H9 (cell line): ENCODE measurements at regions not wholly inside any gene's neighbourhood (a gene's known extent, or its start where the extent isn't known, plus 50 kb on each side); places are given as distances from the start of the nearest gene placed in this dataset.

Source experiments
- DNase-seq: peaks from one replicate; pipeline ENCODE4 v3.0.0-alpha.2; 2017
- H2AFZ ChIP-seq: one replicate; pipeline ENCODE4 v1.6.1; 2013; ENCODE audit warnings: mild to moderate bottlenecking, low read length, control low read depth, moderate library complexity
- H2AK5ac ChIP-seq: 2 replicates; pipeline ENCODE4 v1.6.1; 2013; ENCODE audit warnings: low read length, control low read depth, mixed read lengths; ENCODE audit not compliant: insufficient read length
- H2BK120ac ChIP-seq: one replicate; pipeline ENCODE4 v1.6.1; 2013; ENCODE audit warnings: low read depth, mild to moderate bottlenecking, low read length, control low read depth, inconsistent platforms; ENCODE audit not compliant: poor library complexity, severe bottlenecking
- H2BK12ac ChIP-seq: 2 replicates; pipeline ENCODE4 v1.6.1; 2013; ENCODE audit warnings: low read length, control low read depth, mixed read lengths, low read depth; ENCODE audit not compliant: insufficient read length
- H2BK15ac ChIP-seq: 2 replicates; pipeline ENCODE4 v1.6.1; 2013; ENCODE audit warnings: low read depth, low read length, control low read depth
- H2BK20ac ChIP-seq: one replicate; pipeline ENCODE4 v1.6.1; 2013; ENCODE audit warnings: low read depth, mild to moderate bottlenecking, low read length, control low read depth, inconsistent platforms; ENCODE audit not compliant: poor library complexity, severe bottlenecking
- H2BK5ac ChIP-seq: 2 replicates; pipeline ENCODE4 v1.6.1; 2013; ENCODE audit warnings: low read length, control low read depth, mixed read lengths; ENCODE audit not compliant: insufficient read length
- H3K14ac ChIP-seq: 2 replicates; pipeline ENCODE4 v1.6.1; 2013; ENCODE audit warnings: low read length, control low read depth; ENCODE audit not compliant: insufficient read depth
- H3K18ac ChIP-seq: 2 replicates; pipeline ENCODE4 v1.6.1; 2013; ENCODE audit warnings: low read depth, mild to moderate bottlenecking, mixed read lengths, low read length, control low read depth; ENCODE audit not compliant: insufficient read length
- H3K23ac ChIP-seq: 2 replicates; pipeline ENCODE4 v1.6.1; 2013; ENCODE audit warnings: low read length, control low read depth, mixed read lengths, low read depth; ENCODE audit not compliant: insufficient read length
- H3K23me2 ChIP-seq: 2 replicates; pipeline ENCODE4 v1.6.1; 2013; ENCODE audit warnings: low read depth, mild to moderate bottlenecking, mixed read lengths, low read length, control low read depth; ENCODE audit not compliant: insufficient read length, poor library complexity, severe bottlenecking
- H3K27ac ChIP-seq: 2 replicates; pipeline ENCODE4 v1.5.1; 2013; ENCODE audit warnings: low read length, control low read depth, mixed read lengths, low read depth; ENCODE audit not compliant: insufficient read length
- H3K27me3 ChIP-seq: 2 replicates; pipeline ENCODE4 v1.6.1; 2013; ENCODE audit warnings: low read length, control low read depth, inconsistent platforms; ENCODE audit not compliant: insufficient read depth
- H3K4ac ChIP-seq: 2 replicates; pipeline ENCODE4 v1.6.1; 2013; ENCODE audit warnings: low read depth, mild to moderate bottlenecking, control low read depth, inconsistent platforms, low read length, moderate library complexity
- H3K4me1 ChIP-seq: 2 replicates; pipeline ENCODE4 v1.6.1; 2013; ENCODE audit warnings: low read length, control low read depth, inconsistent platforms; ENCODE audit not compliant: insufficient read depth
- H3K4me2 ChIP-seq: 2 replicates; pipeline ENCODE4 v1.6.1; 2013; ENCODE audit warnings: low read length, control low read depth, mixed read lengths; ENCODE audit not compliant: insufficient read length, insufficient read depth
- H3K56ac ChIP-seq: 2 replicates; pipeline ENCODE4 v1.6.1; 2013; ENCODE audit warnings: low read depth, mild to moderate bottlenecking, mixed read lengths, low read length, control low read depth; ENCODE audit not compliant: insufficient read length
- H3K79me1 ChIP-seq: 2 replicates; pipeline ENCODE4 v1.6.1; 2013; ENCODE audit warnings: low read depth, mild to moderate bottlenecking, moderate library complexity, low read length, control low read depth, inconsistent platforms; ENCODE audit not compliant: insufficient read depth, poor library complexity, severe bottlenecking
- H3K79me2 ChIP-seq: 2 replicates; pipeline ENCODE4 v1.6.1; 2013; ENCODE audit warnings: low read length, control low read depth, inconsistent platforms; ENCODE audit not compliant: insufficient read depth
- H3K9ac ChIP-seq: 2 replicates; pipeline ENCODE4 v1.6.1; 2013; ENCODE audit warnings: low read length, control low read depth, mixed read lengths; ENCODE audit not compliant: insufficient read length; ENCODE audit errors: extremely low read depth
- H3K9me3 ChIP-seq: one replicate; pipeline ENCODE4 v1.6.1; 2013; ENCODE audit warnings: low read depth, low read length, inconsistent platforms; ENCODE audit not compliant: control insufficient read depth
- H3T11ph ChIP-seq: one replicate; pipeline ENCODE4 v1.6.1; 2013; ENCODE audit warnings: mild to moderate bottlenecking, low read length, control low read depth, inconsistent platforms
- H4K20me1 ChIP-seq: one replicate; pipeline ENCODE4 v1.6.1; 2013; ENCODE audit not compliant: control insufficient read depth, insufficient read length, insufficient read depth
- H4K5ac ChIP-seq: 2 replicates; pipeline ENCODE4 v1.6.1; 2013; ENCODE audit warnings: low read depth, mild to moderate bottlenecking, mixed read lengths, low read length, control low read depth; ENCODE audit not compliant: insufficient read length
- H4K8ac ChIP-seq: replicated peaks from 2 replicates; pipeline ENCODE4 v1.6.1; 2013; ENCODE audit warnings: low read length, control low read depth, mixed read lengths, low read depth; ENCODE audit not compliant: insufficient read length
- H4K91ac ChIP-seq: 2 replicates; pipeline ENCODE4 v1.6.1; 2013; ENCODE audit warnings: low read depth, mild to moderate bottlenecking, moderate library complexity, mixed read lengths, low read length, control low read depth; ENCODE audit not compliant: insufficient read length
- H3K27ac Mint-ChIP-seq, 3 experiments: 2 replicates in 2 of 3; 3 replicates in 1 of 3; pipeline ENCODE4 v1.8.0; 2020 to 2021; ENCODE audit warnings: mixed read lengths in 3 of 3, mild to moderate bottlenecking in 1 of 3, moderate library complexity in 1 of 3
- H3K27me3 Mint-ChIP-seq: 2 replicates; pipeline ENCODE4 v1.8.0; 2021; ENCODE audit warnings: low read depth, mild to moderate bottlenecking, moderate library complexity, mixed read lengths
- H3K36me3 Mint-ChIP-seq, 3 experiments: 2 replicates in 2 of 3; 3 replicates in 1 of 3; pipeline ENCODE4 v1.8.0; 2020 to 2021; ENCODE audit warnings: low read depth in 3 of 3, mixed read lengths in 3 of 3; ENCODE audit not compliant: insufficient read depth in 1 of 3
- H3K4me1 Mint-ChIP-seq, 2 experiments: 2 replicates each; pipeline ENCODE4 v1.8.0; 2020; ENCODE audit warnings: mixed read lengths in 2 of 2
- H3K4me3 Mint-ChIP-seq, 2 experiments: 2 replicates in 1 of 2; 3 replicates in 1 of 2; pipeline ENCODE4 v1.8.0; 2020 to 2021; ENCODE audit warnings: mild to moderate bottlenecking in 2 of 2, mixed read lengths in 2 of 2, moderate library complexity in 1 of 2
- H3K9me3 Mint-ChIP-seq, 2 experiments: 2 replicates in 1 of 2; 3 replicates in 1 of 2; pipeline ENCODE4 v1.8.0; 2020; ENCODE audit warnings: mild to moderate bottlenecking in 2 of 2, mixed read lengths in 2 of 2, moderate library complexity in 1 of 2
- WGBS: extraction: QIAGEN DNeasy Blood & Tissue Kit; methylation state at CpG from one replicate; pipeline ENCODE4 v1.1.7; 2013; ENCODE audit warnings: missing lambda C conversion rate, low lambda C conversion rate, mixed read lengths; ENCODE audit not compliant: insufficient read length; ENCODE audit errors: extremely low coverage; 5-methylcytosine and 5-hydroxymethylcytosine counted together
- TF ChIP-seq, protein P1 (sequence below): fragments of 200-600 bp; sonication (generic); conservative IDR thresholded peaks from 3 replicates; pipeline ENCODE4 v1.8.0; 2021; ENCODE audit warnings: antibody characterized with exemption, mild to moderate bottlenecking

DNA sequence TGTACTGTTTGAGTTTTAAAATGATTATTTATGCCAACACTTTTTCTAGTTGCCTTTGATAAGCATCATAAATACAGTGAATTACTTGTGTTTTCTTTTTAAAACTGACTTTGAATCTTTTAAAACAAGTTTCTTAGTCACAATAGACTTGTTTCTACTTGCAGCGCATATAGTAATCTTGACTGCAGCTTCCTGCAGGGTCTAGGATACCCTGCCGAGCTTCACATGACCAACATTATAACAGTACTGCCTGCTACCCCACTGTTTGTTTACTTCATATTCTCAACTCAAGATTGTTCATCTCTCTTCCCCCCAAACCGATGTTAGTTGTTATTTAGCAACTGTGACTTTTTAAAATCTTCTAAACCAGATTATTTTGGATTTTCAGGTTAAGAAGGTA is 751.3 kb upstream of the NEGR1 start:
- H3K4me2 ChIP-seq: no peak overlapping the region
- H3K4ac ChIP-seq: no peak overlapping the region
- no peak overlapping the region for H3T11ph ChIP-seq
- no peak overlapping the region for H3K14ac ChIP-seq
- H2BK20ac ChIP-seq: no peak overlapping the region
- H2BK5ac ChIP-seq: no peak overlapping the region
- no peak overlapping the region for H2BK120ac ChIP-seq
- no peak overlapping the region for H3K23ac ChIP-seq
- H3K4me3 Mint-ChIP-seq: peak overlapping the region in 1 of 2 experiments; percentile 48; a peak in 1 of 5 replicates
- H3K9ac ChIP-seq: no peak overlapping the region
- H4K91ac ChIP-seq: no peak overlapping the region
- no peaks in the 10 kb centered on the region for H3K27me3 Mint-ChIP-seq
- H4K20me1 ChIP-seq: no peaks in the 10 kb centered on the region
- H3K79me1 ChIP-seq: no peaks in the 10 kb centered on the region
- TF ChIP-seq, protein P1, sequence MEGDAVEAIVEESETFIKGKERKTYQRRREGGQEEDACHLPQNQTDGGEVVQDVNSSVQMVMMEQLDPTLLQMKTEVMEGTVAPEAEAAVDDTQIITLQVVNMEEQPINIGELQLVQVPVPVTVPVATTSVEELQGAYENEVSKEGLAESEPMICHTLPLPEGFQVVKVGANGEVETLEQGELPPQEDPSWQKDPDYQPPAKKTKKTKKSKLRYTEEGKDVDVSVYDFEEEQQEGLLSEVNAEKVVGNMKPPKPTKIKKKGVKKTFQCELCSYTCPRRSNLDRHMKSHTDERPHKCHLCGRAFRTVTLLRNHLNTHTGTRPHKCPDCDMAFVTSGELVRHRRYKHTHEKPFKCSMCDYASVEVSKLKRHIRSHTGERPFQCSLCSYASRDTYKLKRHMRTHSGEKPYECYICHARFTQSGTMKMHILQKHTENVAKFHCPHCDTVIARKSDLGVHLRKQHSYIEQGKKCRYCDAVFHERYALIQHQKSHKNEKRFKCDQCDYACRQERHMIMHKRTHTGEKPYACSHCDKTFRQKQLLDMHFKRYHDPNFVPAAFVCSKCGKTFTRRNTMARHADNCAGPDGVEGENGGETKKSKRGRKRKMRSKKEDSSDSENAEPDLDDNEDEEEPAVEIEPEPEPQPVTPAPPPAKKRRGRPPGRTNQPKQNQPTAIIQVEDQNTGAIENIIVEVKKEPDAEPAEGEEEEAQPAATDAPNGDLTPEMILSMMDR: no peak
- no peaks in the 10 kb centered on the region for H3K27me3 ChIP-seq
- peaks cover 26 to 30% of the 10 kb centered on the region in 2 experiments for H3K4me1 Mint-ChIP-seq
- no peak overlapping the region for H4K5ac ChIP-seq
- no peak overlapping the region for H2BK15ac ChIP-seq
- no peak overlapping the region for H2AFZ ChIP-seq
- H3K79me2 ChIP-seq: no peaks in the 10 kb centered on the region
- peak overlapping the region; percentile 56 to 94 (median 92); a peak in 6 of 7 replicates for H3K27ac Mint-ChIP-seq
- H3K4me1 ChIP-seq: peaks cover 14% of the 10 kb centered on the region; the same call in 1 of the 2 replicates
- no peak overlapping the region for H2BK12ac ChIP-seq
- no peak overlapping the region for H3K18ac ChIP-seq
- H3K9me3 Mint-ChIP-seq: no peaks in the 10 kb centered on the region
- H3K23me2 ChIP-seq: no peaks in the 10 kb centered on the region
- H3K27ac ChIP-seq: no peak overlapping the region
- H2AK5ac ChIP-seq: no peak overlapping the region
- DNase-seq: no peak
- no CpG with 5 or more reads among the region's 3 CpGs for WGBS
- H3K9me3 ChIP-seq: no peaks in the 10 kb centered on the region
- no peaks in the 10 kb centered on the region for H3K36me3 Mint-ChIP-seq
- no peak overlapping the region for H3K56ac ChIP-seq
- no peak overlapping the region for H4K8ac ChIP-seq
